ENCODE measurements at regions not wholly inside any gene's neighbourhood (a gene's known extent, or its start where the extent isn't known, plus 50 kb on each side); places are given as distances from the start of the nearest gene placed in this dataset.

- no peak overlapping the region for H3K9ac ChIP-seq (ENCODE audit: insufficient read depth, low read depth, low read length)
- no peak overlapping the region for H3K4me2 ChIP-seq (ENCODE audit: low read depth, low read length)
- H3K36me3 ChIP-seq (replicated peaks in 1 of 2; ENCODE audit: control insufficient read depth in 1 of 2, insufficient read depth in 2 of 2, low read length in 2 of 2) = no peaks in the 10 kb centered on the region
- H3K4me3 ChIP-seq (replicated peaks in 1 of 3; ENCODE audit: insufficient read depth in 1 of 3, low read depth in 2 of 3, low read length in 3 of 3) = no peak overlapping the region
- no peak overlapping the region for H2AFZ ChIP-seq (ENCODE audit: low read length)
- in situ Hi-C loops (cut with HindIII; ENCODE audit: extremely low pct_ligation_motif_present, low pct_unique_long_range_greater_than_20kb) = no loop called here
- DNase-seq (ENCODE audit: low spot score) (no peak), ATAC-seq (no peak; the same call in 2 of the 3 replicates), FAIRE-seq (no peak)
- intact Hi-C loops (cut with micrococcal nuclease; ENCODE audit: unreplicated experiment) = no loop called here
- peaks cover 7% of the 10 kb centered on the region; the same call in 1 of the 2 replicates for H3K4me1 ChIP-seq (ENCODE audit: insufficient read depth, low read length)
- POLR2A ChIA-PET = no interaction called here
- no TSS peak for BruUV-seq (replicated peaks)
- no peaks in the 10 kb centered on the region for H3K79me2 ChIP-seq (ENCODE audit: insufficient read depth, low read length)
- no peak overlapping the region for H3K27ac ChIP-seq (ENCODE audit: extremely low read length, insufficient read depth, low read length)
- H3K9me3 ChIP-seq (ENCODE audit: low read length) = no peaks in the 10 kb centered on the region
- no peaks in the 10 kb centered on the region for H4K20me1 ChIP-seq (ENCODE audit: insufficient read depth, low read length)
- 0% methylated on average over 3 of the region's 3 CpGs for WGBS (ENCODE audit: low lambda C conversion rate)
- CTCF ChIA-PET (ENCODE audit: low intra/inter-chr PET ratio, low total read pairs) = no interaction called here
- H3K27me3 ChIP-seq (ENCODE audit: control insufficient read depth in 1 of 2, insufficient read depth in 2 of 2, low read length in 2 of 2) = no peaks in the 10 kb centered on the region
- no peak for TF ChIP-seq CEBPB (IDR thresholded peaks at IDR 0.05; ENCODE audit: borderline replicate concordance, low read depth, low read length)
- TF ChIP-seq ZNF713 (CRISPR knock-in tag; IDR thresholded peaks at IDR 0.05) = no peak
- no peak for TF ChIP-seq YEATS2 (CRISPR knock-in tag; IDR thresholded peaks at IDR 0.05; ENCODE audit: borderline replicate concordance)
- TF ChIP-seq ATF7-NPFF (CRISPR knock-in tag; IDR thresholded peaks at IDR 0.05; ENCODE audit: low read depth) = no peak
- TF ChIP-seq ZNF12 (CRISPR knock-in tag; IDR thresholded peaks at IDR 0.05) = no peak
- TF ChIP-seq MZF1 (CRISPR knock-in tag; IDR thresholded peaks at IDR 0.05; ENCODE audit: borderline replicate concordance) = no peak
- no peak for TF ChIP-seq ZNF367 (CRISPR knock-in tag; IDR thresholded peaks at IDR 0.05; ENCODE audit: borderline replicate concordance)
- no peak for TF ChIP-seq ZHX1 (CRISPR knock-in tag; IDR thresholded peaks at IDR 0.05; ENCODE audit: low read depth)
- no peak for TF ChIP-seq FOXK2 (IDR thresholded peaks at IDR 0.05)
- no peak for TF ChIP-seq ZNF746 (CRISPR knock-in tag; IDR thresholded peaks at IDR 0.05)
- no peak for TF ChIP-seq IRF2 (CRISPR knock-in tag; IDR thresholded peaks at IDR 0.05)
- no peak for TF ChIP-seq ZNF615 (CRISPR knock-in tag; IDR thresholded peaks at IDR 0.05; ENCODE audit: borderline replicate concordance)
- no peak for TF ChIP-seq ZBTB49 (CRISPR knock-in tag; IDR thresholded peaks at IDR 0.05; ENCODE audit: borderline replicate concordance)
- TF ChIP-seq SIX4 (CRISPR knock-in tag; IDR thresholded peaks at IDR 0.05) = no peak
- TF ChIP-seq ZKSCAN5 (CRISPR knock-in tag; IDR thresholded peaks at IDR 0.05) = no peak
Measured at GRCh38 chr11:81174646-81175330, 1558.9 kb downstream of the FAM181B start.
